ENCODE measurements at regions not wholly inside any gene's neighbourhood (a gene's known extent, or its start where the extent isn't known, plus 50 kb on each side); places are given as distances from the start of the nearest gene placed in this dataset.

DNA sequence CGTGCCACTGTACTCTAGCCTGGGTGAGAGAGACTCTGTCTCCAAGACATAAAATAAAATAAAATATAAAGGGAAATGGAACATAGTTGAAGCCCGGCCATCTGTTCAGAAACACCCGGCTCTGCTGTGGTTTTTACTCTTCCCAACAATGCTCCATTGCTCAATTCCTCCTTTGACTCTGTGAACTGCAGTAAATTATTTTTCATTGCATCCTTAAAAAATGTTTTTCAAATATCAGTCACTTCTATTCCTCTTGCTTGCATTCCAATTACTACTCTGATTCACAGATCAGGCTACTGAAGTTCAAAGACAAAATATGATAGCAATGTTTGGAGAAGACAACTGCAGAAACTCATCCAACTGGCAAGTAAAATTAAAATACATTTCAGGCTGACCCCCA lies 983.0 kb downstream of the SORCS1 start:
- TF ChIP-seq, protein P1, sequence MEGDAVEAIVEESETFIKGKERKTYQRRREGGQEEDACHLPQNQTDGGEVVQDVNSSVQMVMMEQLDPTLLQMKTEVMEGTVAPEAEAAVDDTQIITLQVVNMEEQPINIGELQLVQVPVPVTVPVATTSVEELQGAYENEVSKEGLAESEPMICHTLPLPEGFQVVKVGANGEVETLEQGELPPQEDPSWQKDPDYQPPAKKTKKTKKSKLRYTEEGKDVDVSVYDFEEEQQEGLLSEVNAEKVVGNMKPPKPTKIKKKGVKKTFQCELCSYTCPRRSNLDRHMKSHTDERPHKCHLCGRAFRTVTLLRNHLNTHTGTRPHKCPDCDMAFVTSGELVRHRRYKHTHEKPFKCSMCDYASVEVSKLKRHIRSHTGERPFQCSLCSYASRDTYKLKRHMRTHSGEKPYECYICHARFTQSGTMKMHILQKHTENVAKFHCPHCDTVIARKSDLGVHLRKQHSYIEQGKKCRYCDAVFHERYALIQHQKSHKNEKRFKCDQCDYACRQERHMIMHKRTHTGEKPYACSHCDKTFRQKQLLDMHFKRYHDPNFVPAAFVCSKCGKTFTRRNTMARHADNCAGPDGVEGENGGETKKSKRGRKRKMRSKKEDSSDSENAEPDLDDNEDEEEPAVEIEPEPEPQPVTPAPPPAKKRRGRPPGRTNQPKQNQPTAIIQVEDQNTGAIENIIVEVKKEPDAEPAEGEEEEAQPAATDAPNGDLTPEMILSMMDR (IDR thresholded peaks at IDR 0.05): no peak
- TF ChIP-seq POLR2A (IDR thresholded peaks at IDR 0.05): no peak

Measured in lower leg skin (tissue), 3 donors.